Activated CD8-positive, alpha-beta T cell treated with anti-CD3 and anti-CD28 coated beads for 36 hours (primary cell): ENCODE measurements at regions not wholly inside any gene's neighbourhood (a gene's known extent, or its start where the extent isn't known, plus 50 kb on each side); places are given as distances from the start of the nearest gene placed in this dataset.

Experiments used
- ATAC-seq: fragments of 200-7000 bp; cut with Tn5 transposase; one replicate; pipeline ENCODE4 v1.10.0; 2021; ENCODE audit warnings: mild to moderate bottlenecking, moderate library complexity
- CTCF ChIA-PET: fragments of 350-600 bp; sonication (Branson Sonifier 250); formaldehyde crosslinking; loops from one replicate; lab custom pipeline; 2021; ENCODE audit warnings: antibody characterized with exemption; lab: Charles Lee
- POLR2A ChIA-PET: fragments of 350-600 bp; sonication (Branson Sonifier 250); formaldehyde crosslinking; loops from one replicate; lab custom pipeline; 2021; ENCODE audit warnings: antibody characterized with exemption; lab: Charles Lee
- DNase-seq: peaks from one replicate; pipeline ENCODE4 v3.0.0-alpha.2; 2020
- H3K27ac Mint-ChIP-seq: one replicate; pipeline ENCODE4 v1.8.0; 2021; ENCODE audit warnings: mild to moderate bottlenecking, mixed read lengths
- H3K27me3 Mint-ChIP-seq: one replicate; pipeline ENCODE4 v1.8.0; 2021; ENCODE audit warnings: mixed read lengths
- H3K36me3 Mint-ChIP-seq: one replicate; pipeline ENCODE4 v1.8.0; 2021; ENCODE audit warnings: low read depth, mixed read lengths
- H3K4me1 Mint-ChIP-seq: one replicate; pipeline ENCODE4 v1.8.0; 2021; ENCODE audit warnings: low read depth, mixed read lengths
- H3K4me3 Mint-ChIP-seq: one replicate; pipeline ENCODE4 v1.8.0; 2021; ENCODE audit warnings: mild to moderate bottlenecking, moderate library complexity, mixed read lengths
- H3K9me3 Mint-ChIP-seq: one replicate; pipeline ENCODE4 v1.8.0; 2021; ENCODE audit warnings: mixed read lengths
- intact Hi-C: fragments of 100-400 bp; cut with micrococcal nuclease; formaldehyde crosslinking; loops from one replicate; pipeline ENCODE4 v1.10.0; 2022
- TF ChIP-seq, protein P1 (sequence below): fragments of 200-600 bp; IDR thresholded peaks from one replicate; pipeline ENCODE4 v1.8.0; 2022; ENCODE audit warnings: antibody characterized with exemption, mild to moderate bottlenecking

DNA sequence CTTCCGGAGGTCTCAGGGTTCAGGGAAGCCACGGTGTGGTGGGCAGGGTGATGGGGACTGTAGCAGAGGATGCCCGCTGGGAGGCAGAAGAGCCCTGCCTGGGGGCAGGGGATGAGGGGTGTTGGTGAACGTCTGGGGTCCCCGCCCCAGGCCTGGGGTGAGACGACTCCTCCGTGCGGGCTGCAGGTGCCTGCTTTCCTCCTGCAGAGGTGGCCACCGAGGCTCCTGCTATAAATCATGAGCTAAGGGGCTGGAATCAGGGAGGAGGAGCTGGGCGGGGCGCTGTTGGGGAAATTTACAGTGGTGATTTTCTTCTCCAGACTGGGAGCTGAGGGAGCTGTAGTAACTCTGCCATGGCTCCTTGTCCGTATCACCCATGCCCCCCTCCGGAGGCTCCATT lies 167.0 kb downstream of the MRM1 start:
- Mint-ChIP-seq H3K9me3 (no peaks in the 10 kb centered on the region), H3K4me3 (no peak overlapping the region), H3K36me3 (no peaks in the 10 kb centered on the region), H3K27ac (no peak overlapping the region), H3K4me1 (peaks cover 4% of the 10 kb centered on the region), H3K27me3 (peaks cover 1% of the 10 kb centered on the region)
- ATAC-seq (peak; percentile 39), DNase-seq (peak; percentile 4)
- ChIA-PET POLR2A (no interaction called here), CTCF (no interaction called here)
- TF ChIP-seq, protein P1, sequence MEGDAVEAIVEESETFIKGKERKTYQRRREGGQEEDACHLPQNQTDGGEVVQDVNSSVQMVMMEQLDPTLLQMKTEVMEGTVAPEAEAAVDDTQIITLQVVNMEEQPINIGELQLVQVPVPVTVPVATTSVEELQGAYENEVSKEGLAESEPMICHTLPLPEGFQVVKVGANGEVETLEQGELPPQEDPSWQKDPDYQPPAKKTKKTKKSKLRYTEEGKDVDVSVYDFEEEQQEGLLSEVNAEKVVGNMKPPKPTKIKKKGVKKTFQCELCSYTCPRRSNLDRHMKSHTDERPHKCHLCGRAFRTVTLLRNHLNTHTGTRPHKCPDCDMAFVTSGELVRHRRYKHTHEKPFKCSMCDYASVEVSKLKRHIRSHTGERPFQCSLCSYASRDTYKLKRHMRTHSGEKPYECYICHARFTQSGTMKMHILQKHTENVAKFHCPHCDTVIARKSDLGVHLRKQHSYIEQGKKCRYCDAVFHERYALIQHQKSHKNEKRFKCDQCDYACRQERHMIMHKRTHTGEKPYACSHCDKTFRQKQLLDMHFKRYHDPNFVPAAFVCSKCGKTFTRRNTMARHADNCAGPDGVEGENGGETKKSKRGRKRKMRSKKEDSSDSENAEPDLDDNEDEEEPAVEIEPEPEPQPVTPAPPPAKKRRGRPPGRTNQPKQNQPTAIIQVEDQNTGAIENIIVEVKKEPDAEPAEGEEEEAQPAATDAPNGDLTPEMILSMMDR, result no peak
- intact Hi-C loops, result no loop called here

DNA sequence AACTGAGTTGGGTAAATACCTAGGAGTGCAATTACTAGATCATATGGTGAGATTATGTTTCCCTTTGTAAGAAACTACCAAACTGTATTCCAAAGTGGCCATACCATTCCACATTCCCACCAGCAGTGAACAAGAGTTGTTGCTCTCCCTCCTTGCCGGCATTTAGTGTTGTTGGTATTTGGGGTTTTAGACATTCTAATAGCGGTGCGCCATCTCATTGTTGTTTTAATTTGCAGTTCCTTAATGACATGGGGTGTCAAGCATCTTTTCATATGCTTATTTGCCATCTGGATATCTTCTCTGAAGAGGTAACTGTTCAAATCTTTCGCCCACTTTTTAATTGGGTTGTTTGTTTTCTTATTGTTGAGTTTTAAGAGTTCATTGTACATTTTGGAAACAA lies 164.2 kb upstream of the LHX1 start:
- intact Hi-C loops, result no loop called here
- no peak for DNase-seq
- Mint-ChIP-seq H3K27ac (no peak overlapping the region), H3K27me3 (peaks cover 13% of the 10 kb centered on the region), H3K9me3 (no peaks in the 10 kb centered on the region), H3K4me3 (no peak overlapping the region), H3K36me3 (no peaks in the 10 kb centered on the region), H3K4me1 (no peaks in the 10 kb centered on the region)
- no peak for ATAC-seq
- CTCF ChIA-PET, result no interaction called here
- TF ChIP-seq, protein P1, result no peak
- POLR2A ChIA-PET, result no interaction called here

- Mint-ChIP-seq H3K36me3 (no peaks in the 10 kb centered on the region), H3K4me3 (no peak overlapping the region), H3K4me1 (no peaks in the 10 kb centered on the region), H3K27me3 (peaks cover 32% of the 10 kb centered on the region), H3K9me3 (no peaks in the 10 kb centered on the region), H3K27ac (no peak overlapping the region)
- DNase-seq (no peak), ATAC-seq (no peak)
- TF ChIP-seq, protein P1, result no peak
- intact Hi-C loops, result no loop called here
- ChIA-PET CTCF (no interaction called here), POLR2A (no interaction called here)
Measured at GRCh38 chr17:36777118-36777517, 160.2 kb upstream of the LHX1 start.

DNA sequence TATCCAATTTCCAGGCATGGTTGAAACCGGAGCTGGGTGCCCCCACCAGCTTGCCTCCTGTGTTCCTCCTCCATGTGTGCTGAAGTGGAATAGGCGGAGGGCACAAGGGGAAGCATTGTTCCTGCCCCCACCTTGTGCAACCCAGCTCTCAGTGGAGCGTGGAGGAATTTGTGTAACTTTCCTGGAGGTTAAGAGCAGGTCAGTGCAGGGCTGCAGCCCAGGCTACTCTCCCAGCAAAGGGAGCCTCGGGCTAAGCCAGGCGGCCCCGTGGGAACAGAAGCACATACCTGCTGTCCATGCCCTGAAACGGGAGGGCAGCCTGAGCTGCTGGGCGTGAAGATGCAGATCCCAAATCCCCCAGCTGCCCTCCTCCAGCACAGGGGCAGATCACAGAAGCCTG lies 158.8 kb upstream of the LHX1 start:
- no peak for DNase-seq
- no peaks in the 10 kb centered on the region for H3K4me1 Mint-ChIP-seq
- ATAC-seq, result no peak
- no peak overlapping the region for H3K4me3 Mint-ChIP-seq
- ChIA-PET CTCF (interaction anchor here (2.1 kb wide), 1 partner anchor 73 kb away, joined by 7 read pairs; no protein-coding TSS in a partner anchor), POLR2A (no interaction called here)
- H3K27me3 Mint-ChIP-seq, result peaks cover 37% of the 10 kb centered on the region
- TF ChIP-seq, protein P1, result no peak
- no peaks in the 10 kb centered on the region for H3K9me3 Mint-ChIP-seq
- intact Hi-C loops, result no loop called here
- no peaks in the 10 kb centered on the region for H3K36me3 Mint-ChIP-seq
- H3K27ac Mint-ChIP-seq, result no peak overlapping the region

DNA sequence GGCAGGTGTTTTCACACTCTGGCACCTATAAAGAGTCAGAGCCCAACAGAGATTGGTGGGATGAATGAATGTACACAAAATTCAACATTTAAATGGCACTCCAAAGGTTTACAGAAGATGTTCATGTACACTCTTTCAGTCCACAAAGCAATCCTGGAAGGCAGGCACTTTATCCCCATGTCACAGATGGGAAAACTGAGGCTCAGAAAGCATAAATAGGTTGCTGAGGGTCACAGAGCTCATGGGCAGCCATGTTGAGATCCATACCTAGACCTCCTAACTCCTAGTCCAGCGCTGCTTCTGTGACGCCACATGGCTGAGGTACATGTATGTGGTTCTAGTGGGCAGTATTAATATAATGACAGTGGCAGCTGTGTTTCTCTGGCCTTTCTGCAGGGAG lies 157.7 kb upstream of the LHX1 start:
- Mint-ChIP-seq H3K36me3 (no peaks in the 10 kb centered on the region), H3K4me3 (no peak overlapping the region), H3K9me3 (no peaks in the 10 kb centered on the region), H3K27me3 (peaks cover 34% of the 10 kb centered on the region), H3K27ac (no peak overlapping the region), H3K4me1 (no peaks in the 10 kb centered on the region)
- TF ChIP-seq, protein P1, result no peak
- DNase-seq, result no peak
- intact Hi-C loops, result no loop called here
- ATAC-seq, result no peak
- ChIA-PET CTCF (interaction anchor here (1.4 to 2.1 kb wide), 2 partner anchors 14 to 74 kb away, joined by 3 to 7 read pairs; no protein-coding TSS in a partner anchor), POLR2A (interaction anchor here (0.6 kb wide), 1 partner anchor 64 kb away, joined by 4 read pairs; no protein-coding TSS in a partner anchor)
